GM21423 (cell line): ENCODE measurements at regions not wholly inside any gene's neighbourhood (a gene's known extent, or its start where the extent isn't known, plus 50 kb on each side); places are given as distances from the start of the nearest gene placed in this dataset.

Source experiments
- ATAC-seq: cut with Tn5 transposase; IDR thresholded peaks from one replicate; pipeline ENCODE4 v1.9.1; 2021; ENCODE audit warnings: mild to moderate bottlenecking, moderate library complexity; ENCODE audit not compliant: unreplicated experiment

DNA sequence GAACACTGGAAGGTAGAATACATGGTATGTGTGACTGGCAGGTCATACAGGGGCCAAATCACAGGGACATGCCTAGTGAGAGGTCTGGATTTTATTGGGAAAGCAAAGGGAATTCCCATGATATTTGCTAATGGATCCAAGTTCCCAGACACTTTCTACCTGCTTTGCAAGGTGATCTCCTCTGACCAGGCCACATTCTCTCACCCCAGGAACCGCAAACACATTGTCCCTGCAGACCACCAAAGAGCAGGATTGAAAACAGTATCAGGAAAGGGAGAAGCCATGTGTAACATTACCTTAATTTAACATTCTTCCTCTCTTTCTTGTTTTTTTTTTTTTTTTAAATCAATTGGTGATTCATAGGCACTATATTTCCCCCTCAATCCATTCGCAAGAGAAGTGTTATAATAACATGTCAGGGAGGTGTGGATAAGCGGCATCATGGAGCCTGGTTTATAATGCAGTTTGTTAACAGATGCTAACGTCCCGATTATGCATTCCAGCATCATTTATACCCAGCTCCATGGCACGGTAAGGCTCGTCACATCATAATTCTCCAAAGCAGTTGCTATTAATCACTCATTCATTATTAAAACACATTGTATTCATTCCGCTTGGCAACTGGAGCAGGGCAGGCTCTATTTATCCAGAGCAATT, 155.1 kb upstream of the CCL2 start:
- no peak for ATAC-seq

GRCh38 chr17:34107019-34107418, 148.1 kb upstream of the CCL2 start:
- no peak for ATAC-seq

DNA sequence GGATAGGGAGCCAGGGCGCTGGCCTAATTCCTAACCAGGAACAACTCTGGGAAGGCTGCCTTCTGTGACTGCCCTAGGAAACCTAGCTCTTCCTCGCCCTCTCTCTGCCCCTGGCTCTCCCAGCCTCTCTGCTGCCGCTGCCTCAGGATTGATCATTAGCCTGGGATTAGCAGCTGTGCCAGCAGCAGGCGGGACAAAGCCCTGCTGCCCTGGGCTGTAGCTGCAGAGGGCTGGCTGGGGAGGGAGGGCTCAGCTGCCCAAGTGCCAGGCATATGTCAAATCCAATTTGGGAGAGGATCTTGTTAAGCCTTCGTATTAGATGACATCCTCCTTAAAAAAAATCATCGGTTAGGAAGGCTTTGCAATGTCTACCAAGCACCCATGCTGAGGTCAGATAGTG, 144.8 kb upstream of the CCL2 start:
- ATAC-seq, result no peak

- ATAC-seq, result no peak
These were observed 142.0 kb upstream of the CCL2 start for GRCh38 chr17:34113089-34113488.

- no peak for ATAC-seq
These were observed 140.9 kb upstream of the CCL2 start for GRCh38 chr17:34114174-34114573.

GRCh38 chr17:34116306-34116705, 138.8 kb upstream of the CCL2 start:
- ATAC-seq, result no peak

DNA sequence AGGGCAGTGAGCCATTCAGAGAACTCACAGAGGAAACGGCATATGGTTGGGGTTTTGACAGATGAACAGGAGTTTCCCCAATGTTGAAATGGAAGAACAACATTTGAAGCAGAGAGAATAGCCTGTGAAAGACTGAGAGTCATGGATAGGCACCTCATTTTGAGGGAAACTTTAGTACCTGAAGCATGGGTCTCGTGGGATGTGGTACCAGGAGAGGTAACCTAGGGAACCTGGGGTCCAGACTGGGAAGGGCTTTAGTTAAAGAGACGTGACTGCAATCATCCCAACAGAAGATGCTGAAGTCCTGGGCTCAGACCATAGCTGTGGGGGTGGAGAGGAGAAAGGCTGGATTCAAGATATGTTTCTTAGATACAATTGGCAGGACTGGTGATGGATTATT, 137.8 kb upstream of the CCL2 start:
- no peak for ATAC-seq

GRCh38 chr17:34117811-34118210, 137.3 kb upstream of the CCL2 start:
- ATAC-seq, result no peak

DNA sequence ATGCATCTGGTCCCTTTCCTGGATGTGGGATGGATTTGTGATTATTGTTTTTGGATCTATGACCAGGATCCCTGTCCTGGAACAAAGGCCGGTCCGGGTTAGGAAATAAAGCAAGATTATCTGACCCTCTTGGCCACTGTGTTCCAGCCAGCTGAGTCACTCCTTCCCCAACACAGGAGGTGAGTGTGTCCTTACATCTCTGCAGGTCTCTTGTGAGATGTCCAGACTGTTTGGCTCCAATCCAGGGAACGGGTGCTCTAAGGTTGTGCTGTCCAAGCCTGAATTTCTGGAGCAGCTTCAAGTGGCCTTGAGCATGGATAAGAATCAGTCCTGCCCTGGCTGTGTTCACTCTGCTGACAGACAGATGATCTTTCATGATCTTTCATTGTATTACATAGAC, 136.5 kb upstream of the CCL2 start:
- no peak for ATAC-seq

GRCh38 chr17:34121311-34121710, 133.8 kb upstream of the CCL2 start:
- no peak for ATAC-seq

GRCh38 chr17:34122515-34122914, 132.6 kb upstream of the CCL2 start:
- no peak for ATAC-seq

DNA sequence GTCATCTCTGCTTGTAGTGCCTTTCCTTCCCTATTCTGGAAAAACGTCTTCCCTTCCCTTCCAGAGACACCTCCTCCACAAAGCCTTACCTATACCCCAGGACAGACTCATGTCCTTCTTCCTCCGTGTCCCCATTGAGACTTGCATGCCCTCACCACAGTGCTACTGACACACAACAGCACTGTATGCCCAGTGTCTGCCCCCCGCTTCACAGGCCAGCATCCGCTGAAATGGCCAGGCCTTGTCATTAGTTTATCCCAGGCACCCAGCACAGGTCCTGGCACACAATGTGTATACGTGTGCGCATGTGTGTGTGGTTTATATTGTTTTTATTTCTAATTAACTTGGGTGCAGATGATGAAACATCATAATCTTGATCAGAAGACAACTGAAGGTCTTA, 130.1 kb upstream of the CCL2 start:
- ATAC-seq, result no peak

DNA sequence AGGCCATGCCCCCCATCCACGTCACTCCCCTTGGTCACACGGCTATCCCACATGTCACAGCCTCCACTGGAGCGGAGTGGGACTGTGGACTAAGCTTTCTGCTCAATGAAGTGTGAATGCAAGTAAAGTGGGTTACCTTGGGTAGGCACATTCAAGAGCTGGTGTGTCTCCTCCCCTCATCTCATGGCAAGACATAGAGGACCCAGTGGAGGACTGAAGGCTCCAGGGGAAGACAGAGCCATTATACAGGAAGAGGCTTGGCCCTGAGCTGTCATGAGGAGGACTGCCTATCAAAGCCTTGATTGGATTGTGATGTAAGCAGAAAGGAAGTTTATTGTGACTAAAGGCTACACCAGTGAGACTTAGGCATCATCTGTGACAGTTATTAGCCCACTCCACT, 129.2 kb upstream of the CCL2 start:
- ATAC-seq, result no peak

DNA sequence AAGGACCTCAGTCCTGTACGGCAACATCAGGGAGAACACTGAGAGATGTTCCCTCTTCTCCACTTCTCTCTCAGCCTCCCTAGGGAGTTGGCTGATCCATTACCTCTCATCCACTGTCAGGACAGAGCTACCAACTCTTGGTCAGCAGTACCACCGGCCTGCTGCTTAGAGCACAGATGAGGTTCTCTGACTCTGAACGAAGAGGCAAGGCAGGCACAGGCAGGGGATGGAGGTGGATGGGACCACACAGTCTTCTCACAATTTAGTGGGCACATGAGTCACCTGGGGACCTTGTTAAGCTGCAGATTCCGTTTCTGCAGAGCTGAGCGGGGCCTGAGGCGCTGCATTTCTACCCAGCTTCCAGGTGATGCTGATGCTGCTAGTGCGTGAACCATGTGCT, 128.6 kb upstream of the CCL2 start:
- ATAC-seq, result no peak

- ATAC-seq, result no peak
These were observed 128.1 kb upstream of the CCL2 start for GRCh38 chr17:34126965-34127364.

GRCh38 chr17:34130544-34130943, 124.5 kb upstream of the CCL2 start:
- no peak for ATAC-seq

DNA sequence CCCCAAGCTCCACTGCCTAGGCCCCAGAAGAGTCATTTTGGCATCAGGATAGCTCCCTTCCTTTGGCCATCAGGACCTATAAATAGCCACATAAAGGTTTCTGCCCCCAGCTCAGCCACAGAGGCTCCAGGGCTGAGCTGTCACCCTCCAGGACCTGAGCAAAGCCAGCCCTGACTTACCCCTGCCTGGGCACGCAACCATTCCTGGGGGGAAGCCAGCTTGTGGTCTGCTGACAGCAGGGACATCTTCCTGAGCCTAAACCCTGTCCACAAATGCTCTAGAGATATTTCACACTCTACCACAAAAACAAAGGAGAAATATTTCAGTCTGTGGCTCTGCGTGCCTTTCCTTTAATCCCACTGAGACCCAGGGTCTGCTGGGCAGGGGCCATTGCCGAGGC, 123.7 kb upstream of the CCL2 start:
- ATAC-seq, result no peak

GRCh38 chr17:34133350-34133749, 121.7 kb upstream of the CCL2 start:
- no peak for ATAC-seq

DNA sequence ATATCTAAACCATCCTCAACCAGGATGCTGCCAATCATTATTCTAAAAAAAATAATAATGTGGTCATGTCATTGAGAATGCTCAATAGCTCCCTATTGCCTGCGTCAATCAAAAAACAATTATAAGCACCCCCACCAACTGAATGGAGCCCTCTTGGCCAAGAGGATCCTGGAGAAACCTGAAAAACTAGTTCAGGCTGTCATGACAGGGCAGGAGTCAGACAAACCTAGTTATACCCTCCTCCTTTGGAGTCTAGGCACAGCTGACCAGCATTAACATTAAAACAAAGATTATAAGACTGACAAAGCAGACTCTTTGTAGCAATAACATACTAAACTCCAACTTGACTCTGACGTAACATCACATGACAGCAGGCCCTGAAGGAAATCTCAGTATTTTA, 119.2 kb upstream of the CCL2 start:
- ATAC-seq, result no peak

DNA sequence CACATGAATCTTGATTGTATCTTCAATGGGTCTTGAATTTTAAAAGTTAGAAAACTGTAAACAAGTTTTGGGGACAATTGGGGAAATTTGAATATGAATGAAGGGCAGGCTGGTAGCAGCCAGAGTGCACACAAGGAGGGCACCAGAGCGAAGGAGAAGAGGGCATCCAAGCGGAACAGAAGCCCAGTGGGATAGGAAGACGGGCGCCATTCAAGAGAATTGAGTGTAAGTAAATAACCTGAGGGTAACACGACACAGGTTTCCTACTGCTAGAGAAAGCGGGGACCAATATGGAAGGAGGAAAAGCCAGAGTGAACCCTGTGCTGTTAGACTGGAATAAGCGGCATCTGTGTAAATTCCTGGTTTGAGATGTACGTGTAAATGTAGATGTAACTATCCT, 115.1 kb upstream of the CCL2 start:
- no peak for ATAC-seq

DNA sequence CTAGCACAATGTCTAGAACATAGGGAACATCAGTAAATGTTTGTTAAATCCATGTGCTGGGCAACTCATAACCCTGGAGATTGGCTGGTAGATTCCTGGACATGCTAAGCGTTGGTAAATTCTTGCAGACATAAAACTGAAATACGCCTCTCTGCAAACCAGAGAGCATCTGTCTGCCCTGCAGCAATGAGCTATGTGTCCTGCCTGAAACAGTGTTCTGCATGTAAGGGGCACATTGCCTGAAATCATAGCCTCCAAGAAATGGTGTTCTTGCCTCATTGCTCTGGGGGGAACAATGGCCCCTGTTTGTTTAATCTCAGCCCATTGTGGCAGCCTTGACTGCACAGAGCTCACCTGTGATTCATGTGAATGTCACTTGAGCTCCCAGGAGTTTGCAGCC, 113.5 kb upstream of the CCL2 start:
- no peak for ATAC-seq

GRCh38 chr17:34143430-34143829, 111.7 kb upstream of the CCL2 start:
- ATAC-seq, result no peak

GRCh38 chr17:34146440-34147043, 108.5 kb upstream of the CCL2 start:
- no peak for ATAC-seq
